T47D (cell line): ENCODE measurements at regions not wholly inside any gene's neighbourhood (a gene's known extent, or its start where the extent isn't known, plus 50 kb on each side); places are given as distances from the start of the nearest gene placed in this dataset.
"Not testable (repeated sequence)": the region's sequence is repeated elsewhere in the genome, so short reads cannot be mapped to it uniquely, and the experiment has no call there.

Experiments
- DNase-seq, 2 experiments: peaks; one replicate each; pipeline versions ENCODE4 v3.0.0 to v3.0.0-alpha.2; 2011 to 2012; ENCODE audit warnings: low read depth in 1 of 2, low spot score in 1 of 2
- JUND ChIP-seq: IDR thresholded peaks from 2 replicates; pipeline ENCODE4 v1.6.1; 2012; ENCODE audit warnings: low read depth
- in situ Hi-C: cut with HindIII; loops from 2 replicates; pipeline ENCODE4 v1.10.0; 2016; ENCODE audit warnings: low sequenced_read_pairs, low pct_unique_long_range_greater_than_20kb

DNA sequence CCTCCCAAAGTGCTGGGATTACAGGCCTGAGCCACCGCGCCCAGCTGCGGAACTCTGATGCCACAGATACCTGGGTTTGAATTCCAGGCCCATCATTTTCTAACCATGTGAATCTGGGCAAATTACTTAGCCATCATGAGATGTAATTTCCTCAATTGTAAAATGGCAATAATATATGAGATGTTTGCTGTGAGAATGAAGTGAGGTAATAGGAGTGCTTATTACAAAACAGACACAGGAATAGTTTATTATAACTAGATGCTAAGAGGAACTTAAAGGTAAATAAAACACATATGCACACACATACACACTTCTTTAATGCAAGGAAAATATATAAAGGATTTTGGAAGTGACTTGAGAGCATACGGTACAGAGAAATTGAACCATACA, 64.7 kb upstream of the TNIK start:
- TF ChIP-seq JUND: no peak
- in situ Hi-C loops: no loop called here
- DNase-seq: no peak

DNA sequence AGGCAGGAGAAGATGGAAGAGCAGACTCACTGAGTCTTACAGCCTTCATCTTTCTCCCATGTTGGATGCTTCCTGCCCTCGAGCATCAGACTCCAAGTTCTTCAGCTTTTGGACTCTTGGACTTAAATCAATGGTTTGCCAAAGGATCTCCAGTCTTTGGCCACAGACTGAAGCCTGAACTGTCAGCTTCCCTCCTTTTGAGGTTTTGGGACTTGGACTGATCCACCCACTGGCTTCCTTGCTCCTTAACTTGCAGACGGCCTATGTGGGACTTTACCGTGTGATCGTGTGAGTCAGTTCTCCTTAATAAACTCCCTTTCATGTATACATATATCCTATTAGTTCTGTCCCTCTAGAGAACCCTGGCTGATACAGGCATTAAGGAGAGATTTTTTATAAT, 62.4 kb upstream of the TNIK start:
- no peak for DNase-seq
- no peak for TF ChIP-seq JUND
- in situ Hi-C loops: no loop called here

DNA sequence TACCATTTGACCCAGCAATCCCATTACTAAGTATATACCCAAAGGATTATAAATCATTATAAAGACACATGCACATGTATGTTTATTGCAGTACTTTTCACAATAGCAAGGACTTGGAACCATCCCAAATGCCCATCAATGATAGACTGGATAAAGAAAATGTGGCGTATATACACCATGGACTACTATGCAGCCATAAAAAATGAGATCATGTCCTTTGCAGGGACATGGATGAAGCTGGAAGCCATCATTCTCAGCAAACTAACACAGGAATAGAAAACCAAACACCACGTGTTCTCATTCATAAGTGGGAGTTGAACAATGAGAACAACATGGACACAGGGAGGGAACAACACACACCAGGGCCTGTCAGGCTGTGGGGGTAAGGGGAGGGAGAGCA, 59.2 kb upstream of the TNIK start:
- DNase-seq, in situ Hi-C loops: not testable (repeated sequence)

GRCh38 chr3:171516765-171517164, 56.6 kb upstream of the TNIK start:
- DNase-seq: no peak
- TF ChIP-seq JUND: no peak
- in situ Hi-C loops: no loop called here

GRCh38 chr3:171514466-171514865, 54.3 kb upstream of the TNIK start:
- in situ Hi-C loops: no loop called here

GRCh38 chr3:171511450-171511849, 51.2 kb upstream of the TNIK start:
- DNase-seq: no peak
- in situ Hi-C loops: no loop called here
- TF ChIP-seq JUND: no peak

More at GRCh38 chr3:171514466-171514865, 54.3 kb upstream of the TNIK start:
- no peak for DNase-seq
- TF ChIP-seq JUND: no peak
